HCT116 (cell line): ENCODE measurements at regions not wholly inside any gene's neighbourhood (a gene's known extent, or its start where the extent isn't known, plus 50 kb on each side); places are given as distances from the start of the nearest gene placed in this dataset.

Source experiments
- ATAC-seq: fragments of 200-7000 bp; cut with Tn5 transposase; 2 replicates; pipeline ENCODE4 v1.9.1; 2020; ENCODE audit warnings: mild to moderate bottlenecking, moderate library complexity
- BruUV-seq: library from RNA; stranded (reverse); fragments of 400-500 nt; replicated peaks from 2 replicates; lab custom pipeline; 2021; lab: Mats Ljungman, UMichigan
- CTCF ChIA-PET: fragments of 300-600 bp; sonication (Branson Sonifier 250); formaldehyde crosslinking; loops from one replicate; lab custom pipeline; 2021; ENCODE audit warnings: antibody characterized with exemption; lab: Charles Lee
- POLR2A ChIA-PET: fragments of 300-600, 350-600 bp; sonication (Branson Sonifier 250); formaldehyde crosslinking; loops from one replicate; lab custom pipeline; 2021; ENCODE audit warnings: antibody characterized with exemption; lab: Charles Lee
- RAD21 ChIA-PET, 2 experiments: fragments of 300-600 bp; sonication (Branson Sonifier 250); formaldehyde crosslinking; loops; one replicate each; lab custom pipeline; 2023; ENCODE audit warnings: low total read pairs in 2 of 2; ENCODE audit not compliant: uncharacterized antibody in 2 of 2, unreplicated experiment in 2 of 2, low non-redundant PET in 1 of 2; lab: Charles Lee
- DNase-seq: peaks from one replicate; pipeline ENCODE4 v3.0.0-alpha.2; 2010; ENCODE audit warnings: low read depth, low spot score
- H2AFZ ChIP-seq: fragments of 200-600 bp; shearing (Covaris generic), sonication (generic); 2 replicates; pipeline ENCODE4 v1.6.1; 2017; ENCODE audit warnings: low read depth, mixed run types, mixed read lengths, antibody characterized with exemption, low read length; ENCODE audit not compliant: poor library complexity, severe bottlenecking
- H3K27ac ChIP-seq: 2 replicates; pipeline ENCODE4 v1.5.1; 2012; ENCODE audit warnings: low read depth, low read length
- H3K27me3 ChIP-seq: fragments of 200-600 bp; sonication (generic); 2 replicates; pipeline ENCODE4 v1.6.1; 2016; ENCODE audit warnings: mixed run types, low read length, mixed read lengths; ENCODE audit not compliant: insufficient read depth
- H3K36me3 ChIP-seq, 2 experiments: fragments of 200-500 bp in 1 of 2; fragments of 200-600 bp in 1 of 2; sonication (Bioruptor generic) in 1 of 2; sonication (generic) in 1 of 2; 2 replicates each; pipeline versions ENCODE4 v1.5.1 to v1.6.1; 2014 to 2016; ENCODE audit warnings: low read length in 2 of 2, inconsistent platforms in 1 of 2, mixed read lengths in 1 of 2, mixed run types in 1 of 2; ENCODE audit not compliant: insufficient read depth in 2 of 2, control insufficient read depth in 1 of 2
- H3K4me1 ChIP-seq, 2 experiments: fragments of 200-600 bp in 1 of 2; sonication (generic) in 1 of 2; 2 replicates each; pipeline versions ENCODE4 v1.5.1 to v1.6.1; 2012 to 2017; ENCODE audit warnings: low read length in 2 of 2, inconsistent platforms in 1 of 2, mild to moderate bottlenecking in 1 of 2, mixed read lengths in 1 of 2, mixed run types in 1 of 2, moderate library complexity in 1 of 2; ENCODE audit not compliant: insufficient read depth in 2 of 2, control insufficient read depth in 1 of 2
- H3K4me2 ChIP-seq: fragments of 200-600 bp; sonication (generic); 2 replicates; pipeline ENCODE4 v1.6.1; 2017; ENCODE audit warnings: mixed run types, low read length, mixed read lengths
- H3K4me3 ChIP-seq, 2 experiments: fragments of 200-600 bp in 1 of 2; sonication (generic) in 1 of 2; replicated peaks in 1 of 2; 2 replicates each; pipeline ENCODE4 v1.5.1; 2011 to 2016; ENCODE audit warnings: low read length in 2 of 2, control low read depth in 1 of 2, low read depth in 1 of 2, mild to moderate bottlenecking in 1 of 2, mixed read lengths in 1 of 2, mixed run types in 1 of 2
- H3K79me2 ChIP-seq: fragments of 200-600 bp; sonication (generic); 2 replicates; pipeline ENCODE4 v1.6.1; 2017; ENCODE audit warnings: mild to moderate bottlenecking, mixed run types, low read length, moderate library complexity, mixed read lengths; ENCODE audit not compliant: insufficient read depth
- H3K9ac ChIP-seq: fragments of 200-600 bp; sonication (generic); 2 replicates; pipeline ENCODE4 v1.6.1; 2016; ENCODE audit warnings: low read length, mixed read lengths
- H3K9me2 ChIP-seq: fragments of 200-600 bp; sonication (generic), shearing (Covaris generic); 2 replicates; pipeline ENCODE4 v1.6.1; 2017; ENCODE audit warnings: mixed run types, mild to moderate bottlenecking, moderate library complexity; ENCODE audit not compliant: insufficient read depth
- H3K9me3 ChIP-seq, 2 experiments: fragments of 200-500 bp in 1 of 2; fragments of 200-600 bp in 1 of 2; sonication (Bioruptor generic) in 1 of 2; sonication (generic) in 1 of 2; 2 replicates each; pipeline ENCODE4 v1.6.1; 2014 to 2017; ENCODE audit warnings: low read length in 2 of 2, mixed read lengths in 2 of 2, inconsistent platforms in 1 of 2, low read depth in 1 of 2, mild to moderate bottlenecking in 1 of 2, mixed run types in 1 of 2, moderate library complexity in 1 of 2; ENCODE audit not compliant: control insufficient read depth in 1 of 2, insufficient read depth in 1 of 2
- H4K20me1 ChIP-seq: fragments of 200-600 bp; sonication (generic), shearing (Covaris generic); 2 replicates; pipeline ENCODE4 v1.6.1; 2017; ENCODE audit warnings: mixed run types, mild to moderate bottlenecking, moderate library complexity; ENCODE audit not compliant: insufficient read depth
- ATF3 ChIP-seq: IDR thresholded peaks from 2 replicates; pipeline ENCODE4 v1.6.1; 2012
- CEBPB ChIP-seq: IDR thresholded peaks from 2 replicates; pipeline ENCODE4 v1.6.1; 2012; ENCODE audit warnings: low read depth
- CTCF ChIP-seq, 3 experiments: fragments of 200-600 bp in 1 of 3; sonication (generic) in 1 of 3; IDR thresholded peaks in 2 of 3; conservative IDR thresholded peaks in 1 of 3; 2 replicates each; pipeline ENCODE4 v1.5.1; 2012 to 2017; ENCODE audit warnings: low read depth in 2 of 3, low read length in 2 of 3, antibody characterized with exemption in 1 of 3, borderline replicate concordance in 1 of 3, control low read depth in 1 of 3, mild to moderate bottlenecking in 1 of 3, mixed read lengths in 1 of 3, mixed run types in 1 of 3, moderate library complexity in 1 of 3; ENCODE audit not compliant: insufficient read depth in 1 of 3
- EGR1 ChIP-seq: IDR thresholded peaks from 2 replicates; pipeline ENCODE4 v1.6.1; 2012; ENCODE audit warnings: low read depth
- ELF1 ChIP-seq: IDR thresholded peaks from 2 replicates; pipeline ENCODE4 v1.6.1; 2012; ENCODE audit warnings: low read depth, borderline replicate concordance
- EZH2 ChIP-seq: fragments of 200-600 bp; sonication (generic); IDR thresholded peaks from 2 replicates; pipeline ENCODE4 v1.6.1; 2017; ENCODE audit warnings: antibody characterized with exemption, mixed run types
- FOSL1 ChIP-seq: IDR thresholded peaks from 2 replicates; pipeline ENCODE4 v1.6.1; 2012; ENCODE audit warnings: low read depth
- JUND ChIP-seq: IDR thresholded peaks from 2 replicates; pipeline ENCODE4 v1.6.1; 2012
- MAX ChIP-seq: IDR thresholded peaks from 2 replicates; pipeline ENCODE4 v1.6.1; 2012
- POLR2A ChIP-seq: IDR thresholded peaks from 2 replicates; pipeline ENCODE4 v1.7.0; 2011; ENCODE audit warnings: borderline replicate concordance; ENCODE audit not compliant: insufficient read depth, insufficient read length; ENCODE audit errors: extremely low read depth
- RAD21 ChIP-seq: IDR thresholded peaks from 2 replicates; pipeline ENCODE4 v1.6.1; 2012; ENCODE audit warnings: low read depth, mild to moderate bottlenecking
- REST ChIP-seq: IDR thresholded peaks from 2 replicates; pipeline ENCODE4 v1.6.1; 2012; ENCODE audit warnings: low read depth
- SIN3A ChIP-seq: IDR thresholded peaks from 2 replicates; pipeline ENCODE4 v1.6.1; 2012; ENCODE audit warnings: low read depth
- SP1 ChIP-seq: IDR thresholded peaks from 2 replicates; pipeline ENCODE4 v1.6.1; 2012; ENCODE audit warnings: low read depth
- SRF ChIP-seq: IDR thresholded peaks from 2 replicates; pipeline ENCODE4 v1.6.1; 2012; ENCODE audit warnings: low read depth
- YY1 ChIP-seq: IDR thresholded peaks from 2 replicates; pipeline ENCODE4 v1.6.1; 2011; ENCODE audit warnings: low read length, low read depth, moderate library complexity, mild to moderate bottlenecking; ENCODE audit not compliant: insufficient replicate concordance; ENCODE audit errors: extremely low read depth
- ZBTB33 ChIP-seq: IDR thresholded peaks from 2 replicates; pipeline ENCODE4 v1.6.1; 2011; ENCODE audit warnings: mild to moderate bottlenecking, low read length, moderate library complexity; ENCODE audit not compliant: insufficient replicate concordance; ENCODE audit errors: extremely low read depth
- ZFX ChIP-seq: fragments of 450-650 bp; IDR thresholded peaks from 2 replicates; pipeline ENCODE4 v1.6.1; 2017
- ZNF274 ChIP-seq: fragments of 200-500 bp; sonication (Bioruptor generic); IDR thresholded peaks from 2 replicates; pipeline ENCODE4 v1.6.1; 2014; ENCODE audit warnings: mild to moderate bottlenecking, low read depth, low read length, inconsistent platforms
- intact Hi-C: fragments of 100-400 bp; cut with micrococcal nuclease; formaldehyde crosslinking; loops from 2 replicates; pipeline ENCODE4 v1.10.0; 2022

GRCh38 chr7:56375173-56375572 is 259.0 kb upstream of the NUPR2 start:
- ATAC-seq: no peak
- H3K9ac ChIP-seq: no peak overlapping the region
- no peak for DNase-seq
- H4K20me1 ChIP-seq: no peaks in the 10 kb centered on the region
- H3K27ac ChIP-seq: no peak overlapping the region
- H3K4me2 ChIP-seq: no peak overlapping the region
- no peaks in the 10 kb centered on the region for H3K9me3 ChIP-seq
- no TSS peak for BruUV-seq
- intact Hi-C loops: no loop called here
- H3K9me2 ChIP-seq: no peaks in the 10 kb centered on the region
- no peak overlapping the region for H2AFZ ChIP-seq
- no peak for TF ChIP-seq RAD21
- no peak for TF ChIP-seq POLR2A
- no peak for TF ChIP-seq ZBTB33
- no peak for TF ChIP-seq ELF1
- no peak for TF ChIP-seq FOSL1
- TF ChIP-seq JUND: no peak
- no peak for TF ChIP-seq SRF
- no peak for TF ChIP-seq EGR1
- no peak for TF ChIP-seq ATF3
- no peak for TF ChIP-seq ZFX
- TF ChIP-seq CTCF (IDR thresholded peaks at IDR 0.05 in 2 of 3, conservative IDR thresholded peaks at IDR 0.05 in 1 of 3; ENCODE audit: borderline replicate concordance in 1 of 3, insufficient read depth in 1 of 3, low read depth in 2 of 3, low read length in 2 of 3): no peak
- no peak for TF ChIP-seq SIN3A
- TF ChIP-seq YY1: no peak
- no peak for TF ChIP-seq EZH2
- TF ChIP-seq SP1: no peak
- TF ChIP-seq ZNF274: no peak
- TF ChIP-seq REST: no peak
- no peak for TF ChIP-seq MAX
- TF ChIP-seq CEBPB: no peak
- TF ChIP-seq, all 23 proteins: peak for 0
- Histone ChIP-seq H3K36me3 (no peaks in the 10 kb centered on the region), H3K4me3 (no peak overlapping the region), H3K27me3 (no peaks in the 10 kb centered on the region), H3K79me2 (no peaks in the 10 kb centered on the region), H3K4me1 (no peaks in the 10 kb centered on the region)
- CTCF ChIA-PET: no interaction called here
- RAD21 ChIA-PET: no interaction called here
- POLR2A ChIA-PET: no interaction called here
